ENCODE measurements at regions not wholly inside any gene's neighbourhood (a gene's known extent, or its start where the extent isn't known, plus 50 kb on each side); places are given as distances from the start of the nearest gene placed in this dataset.

DNA sequence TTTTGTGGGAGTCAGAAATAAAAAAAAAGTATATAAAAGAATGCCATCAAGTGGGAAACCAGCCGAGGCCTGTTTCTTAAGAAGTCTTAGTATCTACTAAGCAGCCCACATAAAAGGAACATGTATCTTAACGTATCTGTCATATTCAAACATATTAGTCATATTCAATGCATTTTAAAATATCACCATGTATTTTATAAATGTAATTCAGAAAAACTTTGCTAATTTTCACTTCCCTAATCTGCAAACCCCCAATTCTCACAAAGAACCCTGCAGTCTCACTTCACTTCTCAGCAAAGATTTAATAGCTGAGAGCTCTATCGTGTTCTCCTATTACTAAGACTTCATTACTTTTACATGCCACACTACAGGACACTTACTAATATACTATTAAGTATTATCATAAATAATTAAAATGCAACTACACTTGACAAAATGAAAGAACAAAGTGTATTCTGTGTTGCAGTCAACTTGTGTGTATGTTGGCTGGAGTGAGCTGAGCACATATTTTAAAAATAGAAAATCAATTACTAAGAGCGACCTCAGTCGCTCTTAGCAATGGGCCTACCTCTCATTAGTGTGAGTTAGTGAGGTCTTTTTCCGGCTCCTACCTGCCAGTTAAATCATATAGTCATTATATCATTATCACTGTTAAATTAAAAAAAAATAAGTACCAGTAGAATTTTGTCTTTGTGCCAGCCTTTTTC is 484.3 kb downstream of the LMO4 start:
- Histone ChIP-seq H3K27ac (ENCODE audit: low read length) (peak overlapping the region; percentile 95), H3K79me2 (ENCODE audit: low read length) (no peaks in the 10 kb centered on the region), H3K4me3 (ENCODE audit: low read length) (no peak overlapping the region; the same call in 1 of the 2 replicates), H3K9me2 (replicated peaks; ENCODE audit: insufficient read depth, low read length) (no peaks in the 10 kb centered on the region), H3K9me3 (ENCODE audit: low read length) (no peaks in the 10 kb centered on the region), H4K20me1 (ENCODE audit: insufficient read depth, low read depth, low read length) (no peaks in the 10 kb centered on the region), H3K9ac (ENCODE audit: low read length) (peak overlapping the region; percentile 39), H3K4me1 (ENCODE audit: low read length) (peaks cover 43% of the 10 kb centered on the region), H3K36me3 (ENCODE audit: insufficient read depth, low read length) (no peaks in the 10 kb centered on the region), H2AFZ (ENCODE audit: low read length) (peak overlapping the region; percentile 91), H3K27me3 (ENCODE audit: low read length) (no peaks in the 10 kb centered on the region), H3K4me2 (ENCODE audit: low read depth, low read length, poor library complexity, severe bottlenecking) (peak overlapping the region; percentile 68)
- DNase-seq, result peak; percentile 86

DNA sequence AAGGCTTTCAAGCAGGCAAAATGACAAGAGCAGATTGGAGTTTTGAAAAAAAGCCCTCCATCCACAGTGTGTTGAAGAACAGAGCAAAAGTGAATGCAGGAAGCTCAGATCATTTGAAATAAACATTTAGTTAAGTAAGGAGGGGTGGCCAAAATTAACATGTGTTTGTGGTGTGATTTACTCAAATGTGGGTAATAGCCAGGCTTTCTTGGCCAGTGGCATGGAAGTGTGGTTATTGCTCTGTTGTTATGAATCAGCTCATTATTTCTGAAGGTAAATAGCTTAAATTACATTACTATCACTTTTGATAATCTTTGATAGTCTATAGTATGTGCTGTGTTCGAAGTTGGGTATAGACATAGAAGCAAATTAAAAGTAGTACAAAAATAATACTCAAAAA is 485.9 kb downstream of the LMO4 start:
- Histone ChIP-seq H2AFZ (ENCODE audit: low read length) (peak overlapping the region; percentile 79), H3K4me1 (ENCODE audit: low read length) (peaks cover 43% of the 10 kb centered on the region), H3K79me2 (ENCODE audit: low read length) (no peaks in the 10 kb centered on the region), H3K9me3 (ENCODE audit: low read length) (no peaks in the 10 kb centered on the region), H3K9ac (ENCODE audit: low read length) (no peak overlapping the region), H3K9me2 (replicated peaks; ENCODE audit: insufficient read depth, low read length) (no peaks in the 10 kb centered on the region), H4K20me1 (ENCODE audit: insufficient read depth, low read depth, low read length) (no peaks in the 10 kb centered on the region), H3K27ac (ENCODE audit: low read length) (peak overlapping the region; percentile 95), H3K36me3 (ENCODE audit: insufficient read depth, low read length) (no peaks in the 10 kb centered on the region), H3K27me3 (ENCODE audit: low read length) (no peaks in the 10 kb centered on the region), H3K4me2 (ENCODE audit: low read depth, low read length, poor library complexity, severe bottlenecking) (no peak overlapping the region), H3K4me3 (ENCODE audit: low read length) (no peak overlapping the region)
- no peak for DNase-seq

DNA sequence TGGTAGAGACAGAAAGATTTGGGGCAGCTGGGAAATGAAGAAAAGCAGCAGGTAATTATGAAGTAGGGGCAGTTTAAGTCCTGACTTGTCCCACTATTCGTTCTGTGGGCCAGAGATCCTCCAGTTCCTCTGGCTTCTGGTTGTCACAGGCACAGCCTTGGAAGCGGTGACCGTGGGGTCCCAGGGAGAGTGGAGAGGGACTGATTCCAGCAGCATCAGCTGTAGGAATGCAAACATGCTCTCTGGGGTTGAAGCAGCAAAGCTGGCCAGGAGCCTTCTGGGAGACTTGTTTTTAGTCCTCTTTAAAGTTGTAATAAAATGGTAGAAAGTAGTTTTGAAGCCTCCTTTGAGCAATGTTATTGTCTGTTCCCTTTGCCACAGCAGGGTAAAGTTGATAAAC is 488.0 kb downstream of the LMO4 start:
- no peak overlapping the region for H3K4me2 ChIP-seq (ENCODE audit: low read depth, low read length, poor library complexity, severe bottlenecking)
- no peaks in the 10 kb centered on the region for H3K36me3 ChIP-seq (ENCODE audit: insufficient read depth, low read length)
- H3K4me3 ChIP-seq (ENCODE audit: low read length), result no peak overlapping the region
- peak overlapping the region; percentile 63; the same call in 1 of the 2 replicates for H2AFZ ChIP-seq (ENCODE audit: low read length)
- no peaks in the 10 kb centered on the region for H4K20me1 ChIP-seq (ENCODE audit: insufficient read depth, low read depth, low read length)
- H3K4me1 ChIP-seq (ENCODE audit: low read length), result peaks cover 54% of the 10 kb centered on the region
- H3K9me3 ChIP-seq (ENCODE audit: low read length), result no peaks in the 10 kb centered on the region
- H3K9ac ChIP-seq (ENCODE audit: low read length), result no peak overlapping the region
- H3K79me2 ChIP-seq (ENCODE audit: low read length), result no peaks in the 10 kb centered on the region
- no peak for DNase-seq
- H3K27me3 ChIP-seq (ENCODE audit: low read length), result no peaks in the 10 kb centered on the region
- no peak overlapping the region for H3K27ac ChIP-seq (ENCODE audit: low read length)
- H3K9me2 ChIP-seq (replicated peaks; ENCODE audit: insufficient read depth, low read length), result no peaks in the 10 kb centered on the region

DNA sequence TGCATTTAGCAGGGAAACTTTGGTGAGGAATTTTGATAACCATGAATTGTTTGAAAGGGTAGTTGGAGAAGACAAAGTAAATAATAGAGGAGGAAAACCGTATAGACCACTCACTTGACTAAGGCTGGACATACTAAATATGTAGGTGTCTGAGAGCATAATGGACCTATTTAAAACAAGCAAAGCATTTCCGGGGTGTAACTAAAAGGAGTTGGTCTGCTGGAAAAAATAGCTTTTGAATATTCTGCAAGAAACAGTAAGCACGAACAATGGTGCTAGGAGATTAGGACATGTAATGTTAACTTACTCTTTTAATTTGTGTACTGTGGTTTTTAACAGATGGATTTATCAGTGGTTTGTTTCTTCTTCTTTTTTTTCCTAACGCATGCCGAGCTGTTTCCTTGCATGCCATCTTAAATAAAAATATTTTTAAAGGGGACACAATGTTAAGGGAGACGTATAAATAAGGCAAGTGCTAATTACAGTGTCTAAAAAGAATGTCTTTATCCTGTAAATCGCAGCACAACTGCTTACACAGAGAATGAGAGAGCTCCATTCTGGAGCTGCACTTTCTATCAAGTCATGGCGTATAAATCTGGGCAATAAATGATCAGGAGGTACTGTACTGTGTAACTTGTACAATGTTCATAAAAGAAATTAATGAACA is 492.1 kb downstream of the LMO4 start:
- Histone ChIP-seq H3K4me1 (ENCODE audit: low read length) (peaks cover 21% of the 10 kb centered on the region), H3K4me3 (ENCODE audit: low read length) (peak overlapping the region; percentile 3; the same call in 1 of the 2 replicates), H3K9me2 (replicated peaks; ENCODE audit: insufficient read depth, low read length) (no peaks in the 10 kb centered on the region), H4K20me1 (ENCODE audit: insufficient read depth, low read depth, low read length) (no peaks in the 10 kb centered on the region), H3K27me3 (ENCODE audit: low read length) (no peaks in the 10 kb centered on the region), H3K9ac (ENCODE audit: low read length) (no peak overlapping the region), H3K4me2 (ENCODE audit: low read depth, low read length, poor library complexity, severe bottlenecking) (peak overlapping the region; percentile 10), H3K9me3 (ENCODE audit: low read length) (no peaks in the 10 kb centered on the region), H3K36me3 (ENCODE audit: insufficient read depth, low read length) (no peaks in the 10 kb centered on the region), H3K27ac (ENCODE audit: low read length) (0 out of 2 replicates have a peak overlapping the region, but pooled peaks have one; percentile 14), H2AFZ (ENCODE audit: low read length) (peak overlapping the region; percentile 91), H3K79me2 (ENCODE audit: low read length) (no peaks in the 10 kb centered on the region)
- DNase-seq, result peak; percentile 59

DNA sequence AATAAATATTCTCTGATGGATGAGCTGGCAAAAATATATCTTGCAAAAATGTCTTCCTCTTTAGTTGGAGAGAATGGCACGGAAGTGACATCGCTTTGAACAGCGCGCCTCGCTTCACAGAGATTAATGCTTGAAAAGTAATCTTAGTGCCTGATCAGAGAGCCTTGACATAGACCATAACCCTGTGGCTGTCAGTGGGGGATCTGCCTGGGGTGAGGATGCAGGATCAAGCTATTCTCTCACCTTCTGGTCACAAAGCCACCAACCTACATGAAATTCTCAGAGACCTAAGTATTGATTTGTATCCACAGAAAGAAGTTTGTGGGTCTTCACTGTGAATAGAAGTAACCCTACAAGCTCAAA is 492.6 kb downstream of the LMO4 start:
- H3K4me1 ChIP-seq (ENCODE audit: low read length), result peaks cover 22% of the 10 kb centered on the region
- no peak overlapping the region for H3K9ac ChIP-seq (ENCODE audit: low read length)
- no peaks in the 10 kb centered on the region for H3K9me2 ChIP-seq (replicated peaks; ENCODE audit: insufficient read depth, low read length)
- no peak for DNase-seq
- 0 out of 2 replicates have a peak overlapping the region, but pooled peaks have one; percentile 20 for H3K4me3 ChIP-seq (ENCODE audit: low read length)
- H3K79me2 ChIP-seq (ENCODE audit: low read length), result no peaks in the 10 kb centered on the region
- no peaks in the 10 kb centered on the region for H3K27me3 ChIP-seq (ENCODE audit: low read length)
- no peak overlapping the region for H3K4me2 ChIP-seq (ENCODE audit: low read depth, low read length, poor library complexity, severe bottlenecking)
- H3K27ac ChIP-seq (ENCODE audit: low read length), result peak overlapping the region; percentile 44; the same call in 1 of the 2 replicates
- no peaks in the 10 kb centered on the region for H4K20me1 ChIP-seq (ENCODE audit: insufficient read depth, low read depth, low read length)
- no peaks in the 10 kb centered on the region for H3K9me3 ChIP-seq (ENCODE audit: low read length)
- no peaks in the 10 kb centered on the region for H3K36me3 ChIP-seq (ENCODE audit: insufficient read depth, low read length)
- H2AFZ ChIP-seq (ENCODE audit: low read length), result peak overlapping the region; percentile 91

DNA sequence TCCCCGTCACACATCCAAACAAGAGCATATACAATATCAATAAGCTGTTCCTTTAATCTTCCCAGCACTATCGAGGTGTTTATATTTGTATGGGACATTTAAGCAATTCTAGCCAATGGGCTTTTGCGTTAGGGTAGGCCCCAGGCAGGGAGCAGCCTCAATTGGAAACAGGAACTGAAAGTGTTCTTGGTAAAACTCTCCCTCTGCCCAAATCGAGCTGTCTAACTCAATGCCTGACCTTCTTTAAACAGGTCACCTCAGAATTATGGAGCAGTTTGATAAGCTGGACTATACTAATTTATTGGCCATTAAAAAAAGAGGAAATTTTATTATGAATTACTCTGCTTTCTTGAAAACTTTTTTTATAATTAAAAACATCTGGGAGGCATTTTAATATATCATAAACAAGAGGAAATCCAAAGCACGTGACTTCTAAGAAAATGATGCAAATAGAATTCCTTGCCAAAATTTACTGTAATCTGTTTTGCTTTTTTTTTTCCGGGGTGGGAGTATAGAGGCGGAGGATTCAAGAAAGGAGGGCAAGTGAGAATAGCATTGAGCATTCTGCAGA is 498.1 kb downstream of the LMO4 start:
- peak overlapping the region; percentile 26 for H3K4me2 ChIP-seq (ENCODE audit: low read depth, low read length, poor library complexity, severe bottlenecking)
- no peak overlapping the region for H3K9ac ChIP-seq (ENCODE audit: low read length)
- no peaks in the 10 kb centered on the region for H4K20me1 ChIP-seq (ENCODE audit: insufficient read depth, low read depth, low read length)
- H3K4me1 ChIP-seq (ENCODE audit: low read length), result peaks cover 37% of the 10 kb centered on the region
- DNase-seq, result peak; percentile 94
- no peaks in the 10 kb centered on the region for H3K9me2 ChIP-seq (replicated peaks; ENCODE audit: insufficient read depth, low read length)
- H3K4me3 ChIP-seq (ENCODE audit: low read length), result 0 out of 2 replicates have a peak overlapping the region, but pooled peaks have one; percentile 5
- H3K9me3 ChIP-seq (ENCODE audit: low read length), result no peaks in the 10 kb centered on the region
- H3K79me2 ChIP-seq (ENCODE audit: low read length), result no peaks in the 10 kb centered on the region
- no peaks in the 10 kb centered on the region for H3K36me3 ChIP-seq (ENCODE audit: insufficient read depth, low read length)
- peak overlapping the region; percentile 12; the same call in 1 of the 2 replicates for H3K27ac ChIP-seq (ENCODE audit: low read length)
- no peaks in the 10 kb centered on the region for H3K27me3 ChIP-seq (ENCODE audit: low read length)
- H2AFZ ChIP-seq (ENCODE audit: low read length), result peak overlapping the region; percentile 90

DNA sequence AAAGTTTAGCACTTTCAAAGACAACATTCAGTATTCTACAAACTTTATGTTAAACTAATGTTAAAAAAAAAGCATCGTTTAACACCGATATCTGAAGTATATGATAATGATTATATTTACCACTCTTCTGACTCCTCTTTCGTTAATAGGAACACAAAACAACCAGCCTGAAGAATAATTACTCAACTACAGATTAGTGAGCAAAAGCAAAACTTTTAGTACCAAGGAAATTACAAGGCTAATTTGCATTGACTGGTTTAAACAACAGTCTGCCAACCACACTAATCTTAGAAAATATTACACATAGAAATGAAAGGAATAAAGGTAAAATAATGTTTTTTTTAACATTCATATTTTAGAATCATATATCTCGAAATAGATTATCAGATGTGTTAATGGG is 500.7 kb downstream of the LMO4 start:
- H2AFZ ChIP-seq (ENCODE audit: low read length), result no peak overlapping the region
- DNase-seq, result no peak
- no peak overlapping the region for H3K4me2 ChIP-seq (ENCODE audit: low read depth, low read length, poor library complexity, severe bottlenecking)
- H3K27me3 ChIP-seq (ENCODE audit: low read length), result no peaks in the 10 kb centered on the region
- no peaks in the 10 kb centered on the region for H3K36me3 ChIP-seq (ENCODE audit: insufficient read depth, low read length)
- no peaks in the 10 kb centered on the region for H3K79me2 ChIP-seq (ENCODE audit: low read length)
- no peak overlapping the region for H3K4me3 ChIP-seq (ENCODE audit: low read length)
- H4K20me1 ChIP-seq (ENCODE audit: insufficient read depth, low read depth, low read length), result no peaks in the 10 kb centered on the region
- H3K27ac ChIP-seq (ENCODE audit: low read length), result no peak overlapping the region
- no peaks in the 10 kb centered on the region for H3K9me2 ChIP-seq (replicated peaks; ENCODE audit: insufficient read depth, low read length)
- H3K4me1 ChIP-seq (ENCODE audit: low read length), result peaks cover 32% of the 10 kb centered on the region
- H3K9me3 ChIP-seq (ENCODE audit: low read length), result no peaks in the 10 kb centered on the region
- H3K9ac ChIP-seq (ENCODE audit: low read length), result no peak overlapping the region

DNA sequence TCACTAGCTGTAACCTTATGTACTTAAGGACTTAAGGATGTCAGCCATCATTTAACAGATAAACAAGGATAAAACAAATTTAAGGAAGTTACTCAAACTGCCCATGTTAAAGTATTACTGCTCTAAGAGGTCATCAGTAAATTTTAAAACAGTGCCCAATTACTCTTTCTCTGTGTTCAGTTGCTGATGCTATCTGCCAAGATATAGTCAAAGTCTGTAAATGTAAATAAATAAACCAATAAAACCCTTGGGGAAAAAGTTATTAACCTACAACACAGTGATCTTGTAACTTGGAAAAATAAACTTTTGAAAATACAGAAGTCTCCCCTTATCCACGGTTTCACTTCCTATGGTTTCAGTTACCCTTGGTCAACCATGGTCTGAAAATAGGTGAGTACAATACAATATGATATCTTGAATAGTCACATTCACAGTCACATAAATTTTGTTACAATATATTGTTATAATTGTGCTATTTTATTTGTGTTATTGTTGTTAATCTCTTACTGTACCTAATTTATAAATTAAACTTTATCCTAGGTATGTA is 501.8 kb downstream of the LMO4 start:
- no peaks in the 10 kb centered on the region for H3K79me2 ChIP-seq (ENCODE audit: low read length)
- peak; percentile 71 for DNase-seq
- H4K20me1 ChIP-seq (ENCODE audit: insufficient read depth, low read depth, low read length), result no peaks in the 10 kb centered on the region
- H3K9me2 ChIP-seq (replicated peaks; ENCODE audit: insufficient read depth, low read length), result no peaks in the 10 kb centered on the region
- no peak overlapping the region for H3K4me3 ChIP-seq (ENCODE audit: low read length)
- peak overlapping the region; percentile 24 for H3K4me2 ChIP-seq (ENCODE audit: low read depth, low read length, poor library complexity, severe bottlenecking)
- H2AFZ ChIP-seq (ENCODE audit: low read length), result no peak overlapping the region
- no peaks in the 10 kb centered on the region for H3K9me3 ChIP-seq (ENCODE audit: low read length)
- no peaks in the 10 kb centered on the region for H3K27me3 ChIP-seq (ENCODE audit: low read length)
- H3K27ac ChIP-seq (ENCODE audit: low read length), result no peak overlapping the region
- H3K9ac ChIP-seq (ENCODE audit: low read length), result no peak overlapping the region
- H3K4me1 ChIP-seq (ENCODE audit: low read length), result peaks cover 32% of the 10 kb centered on the region
- no peaks in the 10 kb centered on the region for H3K36me3 ChIP-seq (ENCODE audit: insufficient read depth, low read length)
